ENCODE measurements at regions not wholly inside any gene's neighbourhood (a gene's known extent, or its start where the extent isn't known, plus 50 kb on each side); places are given as distances from the start of the nearest gene placed in this dataset.

- no peak for DNase-seq (ENCODE audit: low spot score)
Measured at GRCh38 chr1:99163671-99164070, 100.6 kb upstream of the PLPPR4 start.

DNA sequence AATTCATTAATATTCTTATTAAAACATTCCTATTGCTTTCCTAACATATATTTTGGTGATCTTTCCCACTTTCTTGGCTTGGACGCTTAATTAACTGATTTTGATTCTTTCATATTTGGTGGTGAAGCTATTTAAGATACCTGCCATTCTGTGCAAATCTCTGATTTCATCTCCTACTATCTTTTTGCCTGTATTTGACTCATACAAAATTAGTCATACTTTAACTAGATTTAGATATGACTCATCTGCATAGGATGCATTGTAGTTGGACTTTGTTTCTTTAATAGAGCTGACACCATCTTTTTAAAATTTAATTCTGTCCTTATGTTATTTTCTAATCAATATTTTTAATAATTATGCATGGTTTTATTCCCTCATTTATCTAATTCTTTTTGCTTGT lies 93.8 kb upstream of the PLPPR4 start:
- DNase-seq (ENCODE audit: low spot score), result no peak

GRCh38 chr1:99171184-99171813 lies 93.0 kb upstream of the PLPPR4 start:
- DNase-seq (ENCODE audit: low spot score), result no peak

GRCh38 chr1:99173282-99173681 lies 91.0 kb upstream of the PLPPR4 start:
- DNase-seq (ENCODE audit: low spot score), result no peak

GRCh38 chr1:99173900-99174299 lies 90.4 kb upstream of the PLPPR4 start:
- DNase-seq (ENCODE audit: low spot score), result no peak

- DNase-seq (ENCODE audit: low spot score), result no peak
Measured at GRCh38 chr1:99176753-99177152, 87.5 kb upstream of the PLPPR4 start.

GRCh38 chr1:99177465-99177864 lies 86.8 kb upstream of the PLPPR4 start:
- no peak for DNase-seq (ENCODE audit: low spot score)

GRCh38 chr1:99180343-99180808 lies 83.9 kb upstream of the PLPPR4 start:
- peak; percentile 51 for DNase-seq (ENCODE audit: low spot score)

GRCh38 chr1:99180915-99181314 lies 83.4 kb upstream of the PLPPR4 start:
- DNase-seq (ENCODE audit: low spot score), result peak; percentile 36

DNA sequence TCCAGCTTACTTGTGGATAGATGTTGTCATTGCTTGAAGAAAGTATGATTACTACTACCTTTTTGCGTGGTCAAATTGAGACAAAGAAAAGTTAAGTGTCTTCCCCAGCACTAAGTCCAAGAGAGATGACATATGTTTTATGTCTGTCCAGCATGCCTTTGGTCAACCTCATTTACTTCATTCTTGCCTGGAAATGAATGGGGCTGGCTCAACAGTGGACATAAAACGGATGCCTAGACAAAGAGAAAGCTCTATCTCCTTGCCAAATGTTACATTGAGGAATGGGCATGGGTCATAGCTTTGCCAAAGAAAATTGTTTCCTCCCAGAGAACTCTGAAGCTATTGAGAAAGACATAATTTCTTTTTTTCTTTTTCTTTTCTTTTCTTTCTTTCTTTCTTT lies 82.4 kb upstream of the PLPPR4 start:
- DNase-seq (ENCODE audit: low spot score), result no peak

GRCh38 chr1:99185196-99185595 lies 79.1 kb upstream of the PLPPR4 start:
- no peak for DNase-seq (ENCODE audit: low spot score)

DNA sequence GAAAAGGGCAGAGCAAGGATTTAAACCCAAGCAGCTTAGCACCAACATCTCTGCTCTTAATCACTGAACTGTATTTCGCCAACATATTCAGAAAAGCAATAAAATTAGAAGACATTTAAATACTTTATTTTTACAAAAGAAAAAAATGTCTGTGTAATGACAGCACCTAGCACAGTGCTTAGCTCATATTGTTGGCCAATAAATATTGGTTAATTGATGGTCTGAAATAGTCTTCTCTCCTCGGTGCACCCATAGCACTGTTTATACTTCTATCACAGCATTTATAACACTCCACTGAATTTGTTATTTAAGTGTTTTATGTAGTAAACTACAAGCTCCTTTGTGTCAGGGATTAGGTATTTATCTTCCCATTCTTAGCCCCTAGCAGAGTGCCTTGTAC lies 70.9 kb upstream of the PLPPR4 start:
- no peak for DNase-seq (ENCODE audit: low spot score)

DNA sequence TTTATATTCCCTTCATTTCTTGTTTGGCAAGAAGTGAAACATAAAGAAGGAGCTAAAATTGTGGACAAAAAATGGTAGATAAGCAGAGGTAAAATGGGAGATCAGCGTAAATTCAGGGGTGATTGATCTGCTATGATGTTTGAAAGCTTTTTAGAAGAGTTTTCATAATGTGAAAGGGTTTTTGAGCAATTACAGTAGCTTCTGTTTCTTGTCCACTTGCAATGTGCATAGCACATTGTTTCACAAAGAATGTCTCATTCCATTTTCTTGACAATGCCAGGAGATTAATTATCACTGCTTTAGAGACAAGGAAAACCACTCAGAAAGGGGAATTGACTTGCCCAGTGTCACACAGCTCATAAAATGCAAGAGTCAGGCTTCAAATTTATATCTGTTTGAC lies 65.9 kb upstream of the PLPPR4 start:
- no peak for DNase-seq (ENCODE audit: low spot score)

- DNase-seq (ENCODE audit: low spot score), result no peak
Measured at GRCh38 chr1:99207216-99207615, 57.1 kb upstream of the PLPPR4 start.

Measured in D341Med (cell line).